ENCODE measurements at regions not wholly inside any gene's neighbourhood (a gene's known extent, or its start where the extent isn't known, plus 50 kb on each side); places are given as distances from the start of the nearest gene placed in this dataset.

- ATAC-seq, result no peak
- no peak overlapping the region for H3K4me3 ChIP-seq
- TF ChIP-seq CTCF (IDR thresholded peaks at IDR 0.05), result no peak
- H3K27me3 ChIP-seq (ENCODE audit: insufficient read depth in 3 of 3, low read length in 2 of 3), result no peaks in the 10 kb centered on the region
- H3K27ac ChIP-seq, result no peak overlapping the region
- 69 to 77% (median 71%) methylated on average over 8 of the region's 8 CpGs for WGBS, 3 donors
- intact Hi-C loops (cut with DNase I), result no loop called here
- no peaks in the 10 kb centered on the region for H3K9me3 ChIP-seq
- peaks cover 7% of the 10 kb centered on the region for H3K4me1 ChIP-seq
- H3K36me3 ChIP-seq (ENCODE audit: insufficient read depth in 1 of 2, low read depth in 1 of 2), result no peaks in the 10 kb centered on the region
- DNase-seq, result no peak
Observed at GRCh38 chr5:74310997-74311930, 329.3 kb downstream of the ENC1 start.

- no peak overlapping the region for H3K4me3 ChIP-seq
- no peak for ATAC-seq
- no peaks in the 10 kb centered on the region for H3K9me3 ChIP-seq
- 73 to 90% (median 78%) methylated on average over 3 of the region's 3 CpGs for WGBS, 3 donors
- no peak overlapping the region for H3K27ac ChIP-seq
- intact Hi-C loops (cut with DNase I), result no loop called here
- DNase-seq, result no peak
- H3K27me3 ChIP-seq (ENCODE audit: insufficient read depth in 3 of 3, low read length in 2 of 3), result no peaks in the 10 kb centered on the region
- peaks cover under 1% of the 10 kb centered on the region for H3K4me1 ChIP-seq
- TF ChIP-seq CTCF (IDR thresholded peaks at IDR 0.05), result no peak
- H3K36me3 ChIP-seq (ENCODE audit: insufficient read depth in 1 of 2, low read depth in 1 of 2), result no peaks in the 10 kb centered on the region
Observed at GRCh38 chr5:74310386-74310785, 330.1 kb downstream of the ENC1 start.

GRCh38 chr5:74309050-74309449 lies 331.5 kb downstream of the ENC1 start:
- TF ChIP-seq CTCF (IDR thresholded peaks at IDR 0.05), result no peak
- DNase-seq (no peak), ATAC-seq (no peak)
- H3K4me3 ChIP-seq, result no peak overlapping the region
- no peaks in the 10 kb centered on the region for H3K9me3 ChIP-seq
- H3K36me3 ChIP-seq (ENCODE audit: insufficient read depth in 1 of 2, low read depth in 1 of 2), result no peaks in the 10 kb centered on the region
- H3K4me1 ChIP-seq, result no peaks in the 10 kb centered on the region
- no peak overlapping the region for H3K27ac ChIP-seq
- H3K27me3 ChIP-seq (ENCODE audit: insufficient read depth in 3 of 3, low read length in 2 of 3), result no peaks in the 10 kb centered on the region
- intact Hi-C loops (cut with DNase I), result no loop called here

- no peak for TF ChIP-seq CTCF (IDR thresholded peaks at IDR 0.05)
- Histone ChIP-seq H3K36me3 (ENCODE audit: insufficient read depth in 1 of 2, low read depth in 1 of 2) (no peaks in the 10 kb centered on the region), H3K4me3 (no peak overlapping the region), H3K9me3 (no peaks in the 10 kb centered on the region), H3K27ac (no peak overlapping the region), H3K4me1 (no peaks in the 10 kb centered on the region), H3K27me3 (ENCODE audit: insufficient read depth in 3 of 3, low read length in 2 of 3) (no peaks in the 10 kb centered on the region)
- ATAC-seq (no peak), DNase-seq (no peak)
- 48 to 92% (median 70%) methylated on average over 2 of the region's 2 CpGs for WGBS, 3 donors
- intact Hi-C loops (cut with DNase I), result no loop called here
Observed at GRCh38 chr5:74306845-74307244, 333.7 kb downstream of the ENC1 start.

- TF ChIP-seq CTCF (IDR thresholded peaks at IDR 0.05), result no peak
- H3K9me3 ChIP-seq, result no peaks in the 10 kb centered on the region
- no peak overlapping the region for H3K27ac ChIP-seq
- H3K4me3 ChIP-seq, result no peak overlapping the region
- no peaks in the 10 kb centered on the region for H3K36me3 ChIP-seq (ENCODE audit: insufficient read depth in 1 of 2, low read depth in 1 of 2)
- WGBS, 3 donors, result 45 to 69% (median 54%) methylated on average over 1 of the region's 1 CpG
- no peaks in the 10 kb centered on the region for H3K4me1 ChIP-seq
- ATAC-seq (no peak), DNase-seq (no peak)
- intact Hi-C loops (cut with DNase I), result no loop called here
- H3K27me3 ChIP-seq (ENCODE audit: insufficient read depth in 3 of 3, low read length in 2 of 3), result no peaks in the 10 kb centered on the region
Observed at GRCh38 chr5:74304536-74304935, 336.0 kb downstream of the ENC1 start.
